Skin epidermis (tissue), 12 donors: ENCODE measurements at regions not wholly inside any gene's neighbourhood (a gene's known extent, or its start where the extent isn't known, plus 50 kb on each side); places are given as distances from the start of the nearest gene placed in this dataset.
"Not testable (repeated sequence)": the region's sequence is repeated elsewhere in the genome, so short reads cannot be mapped to it uniquely, and the experiment has no call there.

ENCODE experiments used
- H3K27ac ChIP-seq, 21 experiments: fragments of 200-600 bp; sonication (generic) in 11 of 21; one replicate each; pipeline ENCODE4 v1.5.0; 2020; ENCODE audit warnings: mild to moderate bottlenecking in 3 of 21, inconsistent platforms in 2 of 21, moderate library complexity in 2 of 21
- H3K4me3 ChIP-seq, 7 experiments: fragments of 200-600 bp; sonication (generic) in 2 of 7; one replicate each; pipeline ENCODE4 v1.5.0; 2020; ENCODE audit warnings: inconsistent platforms in 2 of 7, mild to moderate bottlenecking in 2 of 7, moderate library complexity in 1 of 7

- no peak overlapping the region for H3K4me3 ChIP-seq
- H3K27ac ChIP-seq: no peak overlapping the region
These were observed 233.0 kb downstream of the ERMARD start for GRCh38 chr6:169984181-169985120.

- Histone ChIP-seq H3K4me3 (no peak overlapping the region), H3K27ac (no peak overlapping the region)
These were observed 232.2 kb downstream of the ERMARD start for GRCh38 chr6:169983651-169984050.

- Histone ChIP-seq H3K4me3 (no peak overlapping the region), H3K27ac (no peak overlapping the region)
These were observed 231.3 kb downstream of the ERMARD start for GRCh38 chr6:169982461-169983386.

GRCh38 chr6:169981969-169982368 lies 230.5 kb downstream of the ERMARD start:
- H3K4me3 ChIP-seq: no peak overlapping the region
- no peak overlapping the region for H3K27ac ChIP-seq

GRCh38 chr6:169981568-169981967 lies 230.1 kb downstream of the ERMARD start:
- Histone ChIP-seq H3K27ac (no peak overlapping the region), H3K4me3 (no peak overlapping the region)

GRCh38 chr6:169980826-169981450 lies 229.5 kb downstream of the ERMARD start:
- H3K27ac ChIP-seq: no peak overlapping the region

GRCh38 chr6:169979873-169980432 lies 228.5 kb downstream of the ERMARD start:
- no peak overlapping the region for H3K4me3 ChIP-seq
- H3K27ac ChIP-seq: no peak overlapping the region

More at GRCh38 chr6:169980826-169981450, 229.5 kb downstream of the ERMARD start:
- H3K4me3 ChIP-seq: no peak overlapping the region

GRCh38 chr6:169978615-169979161 lies 227.3 kb downstream of the ERMARD start:
- Histone ChIP-seq H3K27ac (peak overlapping the region in 7 of 21 experiments; percentile 5 to 60 (median 37)), H3K4me3 (no peak overlapping the region)

GRCh38 chr6:169977434-169978265 lies 226.2 kb downstream of the ERMARD start:
- no peak overlapping the region for H3K27ac ChIP-seq
- no peak overlapping the region for H3K4me3 ChIP-seq

GRCh38 chr6:169976301-169977081 lies 225.1 kb downstream of the ERMARD start:
- H3K4me3 ChIP-seq: no peak overlapping the region
- no peak overlapping the region for H3K27ac ChIP-seq

- no peak overlapping the region for H3K27ac ChIP-seq
- no peak overlapping the region for H3K4me3 ChIP-seq
These were observed 224.3 kb downstream of the ERMARD start for GRCh38 chr6:169975701-169976100.

GRCh38 chr6:169975286-169975685 lies 223.9 kb downstream of the ERMARD start:
- no peak overlapping the region for H3K4me3 ChIP-seq
- H3K27ac ChIP-seq: no peak overlapping the region

GRCh38 chr6:169974663-169975062 lies 223.2 kb downstream of the ERMARD start:
- Histone ChIP-seq H3K4me3 (no peak overlapping the region), H3K27ac (no peak overlapping the region)

GRCh38 chr6:169973588-169974467 lies 222.4 kb downstream of the ERMARD start:
- H3K4me3 ChIP-seq, H3K27ac ChIP-seq: not testable (repeated sequence)

GRCh38 chr6:169972736-169973135 lies 221.3 kb downstream of the ERMARD start:
- Histone ChIP-seq H3K4me3 (no peak overlapping the region), H3K27ac (no peak overlapping the region)

GRCh38 chr6:169972101-169972651 lies 220.8 kb downstream of the ERMARD start:
- Histone ChIP-seq H3K27ac (no peak overlapping the region), H3K4me3 (no peak overlapping the region)
